Stimulated activated naive CD8-positive, alpha-beta T cell treated with anti-CD3 and anti-CD28 coated beads, Interleukin-15, Interleukin-2, amounts not matched to agents 100 U/mL and 50 U/mL, for 24 hours (primary cell): ENCODE measurements at regions not wholly inside any gene's neighbourhood (a gene's known extent, or its start where the extent isn't known, plus 50 kb on each side); places are given as distances from the start of the nearest gene placed in this dataset.
"Not testable (repeated sequence)": the region's sequence is repeated elsewhere in the genome, so short reads cannot be mapped to it uniquely, and the experiment has no call there.

Experiments
- ATAC-seq: fragments of 150-1000 bp; cut with Tn5 transposase; one replicate; pipeline ENCODE4 v1.10.0; 2021
- DNase-seq: peaks from one replicate; pipeline ENCODE4 v3.0.0; 2021

DNA sequence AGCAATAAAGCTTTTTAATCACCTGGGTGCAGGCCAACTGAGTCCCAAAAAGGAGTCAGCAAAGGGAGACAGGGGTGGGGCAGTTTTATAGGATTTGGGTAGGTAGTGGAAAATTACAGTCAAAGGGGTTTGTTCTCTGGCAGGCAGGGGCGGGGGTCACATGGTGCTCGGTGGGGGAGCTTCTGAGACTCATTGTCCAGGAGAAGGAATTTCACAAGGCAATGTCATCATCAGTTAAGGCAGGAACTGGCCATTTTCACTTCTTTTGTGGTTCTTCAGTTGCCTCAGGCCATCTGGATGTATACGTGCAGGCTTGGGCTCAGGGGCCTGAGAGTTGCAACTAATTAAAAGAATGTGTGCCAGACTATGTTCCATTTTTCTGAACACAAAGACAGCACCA, 147.5 kb upstream of the SCN7A start:
- not testable (repeated sequence) for DNase-seq, ATAC-seq

- ATAC-seq = no peak
- DNase-seq = no peak
Observed at GRCh38 chr2:166637051-166637450, 143.0 kb upstream of the SCN7A start.

- ATAC-seq (no peak), DNase-seq (no peak)
Observed at GRCh38 chr2:166634706-166635105, 140.7 kb upstream of the SCN7A start.

GRCh38 chr2:166632616-166633015, 138.6 kb upstream of the SCN7A start:
- ATAC-seq (no peak), DNase-seq (no peak)

- no peak for DNase-seq
- no peak for ATAC-seq
Observed at GRCh38 chr2:166628478-166629136, 134.6 kb upstream of the SCN7A start.

DNA sequence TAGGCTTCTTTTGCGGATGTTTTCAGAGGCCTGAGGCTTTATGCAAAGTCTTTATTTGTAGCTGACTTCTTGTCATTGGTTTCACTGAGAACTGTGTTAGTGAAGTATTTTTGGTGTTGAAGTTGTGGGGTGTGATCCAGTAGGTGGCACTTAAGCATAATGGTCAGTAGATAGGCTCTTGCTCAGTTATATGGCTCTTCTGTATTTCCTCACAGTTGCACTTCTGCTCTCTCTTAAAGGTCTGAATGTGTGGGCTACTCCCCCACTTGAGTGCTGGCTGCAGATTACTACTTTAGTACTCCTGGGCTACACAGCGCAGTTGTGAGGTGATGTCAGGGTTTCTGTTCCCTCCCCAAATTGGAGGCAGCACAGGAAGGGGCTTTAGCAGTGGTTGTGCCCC, 133.8 kb upstream of the SCN7A start:
- ATAC-seq (no peak), DNase-seq (no peak)

GRCh38 chr2:166625670-166626069, 131.6 kb upstream of the SCN7A start:
- DNase-seq (no peak), ATAC-seq (no peak)

DNA sequence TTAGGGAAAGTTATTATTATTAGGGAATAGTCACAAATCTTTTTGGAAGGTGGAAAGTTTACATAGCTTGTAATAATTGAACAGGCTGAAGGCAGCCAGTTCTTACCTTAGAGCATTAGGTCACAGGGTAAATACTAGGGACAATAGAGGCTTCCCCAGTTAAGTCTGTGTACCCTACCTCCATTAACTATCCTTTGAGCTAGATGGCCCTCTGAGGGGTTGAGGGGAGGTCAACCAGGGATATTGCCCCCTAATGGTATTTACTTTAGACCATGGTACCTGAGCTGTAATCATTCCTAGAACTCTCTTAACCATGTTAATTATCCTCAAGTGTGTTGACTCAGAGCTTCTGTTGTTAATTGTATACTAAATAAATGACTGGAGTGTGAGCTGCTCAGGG, 120.5 kb upstream of the SCN7A start:
- DNase-seq (no peak), ATAC-seq (no peak)

GRCh38 chr2:166614029-166614428, 120.0 kb upstream of the SCN7A start:
- ATAC-seq (no peak), DNase-seq (no peak)

DNA sequence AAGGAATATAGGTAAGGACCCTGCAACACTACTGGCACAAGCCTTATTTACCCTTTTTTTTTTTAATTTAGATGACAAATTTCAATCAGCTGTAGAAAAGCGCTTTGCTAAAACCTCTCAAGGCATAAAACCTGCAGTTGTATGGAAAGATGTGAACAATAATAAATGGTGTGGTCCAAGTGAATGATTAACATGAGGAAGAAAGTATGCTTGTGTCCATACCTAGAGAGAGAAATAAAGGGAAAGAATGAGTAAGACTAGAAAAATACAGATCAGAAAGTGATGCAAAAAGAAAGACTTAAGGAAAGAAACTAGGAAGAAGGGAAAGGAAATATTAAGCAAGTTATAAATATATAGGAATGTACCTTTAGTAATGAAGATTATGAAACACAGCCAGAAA, 119.2 kb upstream of the SCN7A start:
- ATAC-seq = no peak

GRCh38 chr2:166612214-166612613, 118.2 kb upstream of the SCN7A start:
- DNase-seq (no peak), ATAC-seq (no peak)

More for the DNA sequence above, 119.2 kb upstream of the SCN7A start:
- no peak for DNase-seq

- no peak for ATAC-seq
Observed at GRCh38 chr2:166610913-166611305, 116.9 kb upstream of the SCN7A start.

GRCh38 chr2:166610180-166610912, 116.3 kb upstream of the SCN7A start:
- DNase-seq = peak; percentile 14
- peak; percentile 55 for ATAC-seq

More at GRCh38 chr2:166610913-166611305, 116.9 kb upstream of the SCN7A start:
- DNase-seq = no peak

- ATAC-seq = no peak
- DNase-seq = no peak
Observed at GRCh38 chr2:166609183-166609959, 115.3 kb upstream of the SCN7A start.

DNA sequence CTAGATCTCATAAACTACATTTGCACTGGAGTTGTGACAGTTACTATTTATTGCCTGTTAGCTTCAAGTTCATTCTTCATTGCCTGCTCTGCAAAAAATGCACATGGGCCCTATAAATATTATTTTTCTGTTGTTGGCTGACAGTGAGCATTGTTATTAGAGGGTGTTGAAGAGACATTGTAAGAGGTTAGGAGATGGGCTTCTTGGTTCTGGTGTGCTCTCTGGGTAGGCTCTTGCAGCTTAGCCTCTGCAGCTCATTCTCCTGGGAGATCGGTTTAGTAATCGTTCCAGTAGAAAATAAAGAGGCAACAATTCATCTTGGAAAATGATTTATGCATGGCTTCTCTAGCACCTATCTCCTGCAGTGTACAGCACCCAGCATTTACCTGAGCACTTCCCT, 113.8 kb upstream of the SCN7A start:
- ATAC-seq = no peak
- DNase-seq = no peak

GRCh38 chr2:166593403-166593802, 99.4 kb upstream of the SCN7A start:
- ATAC-seq = no peak
- no peak for DNase-seq

DNA sequence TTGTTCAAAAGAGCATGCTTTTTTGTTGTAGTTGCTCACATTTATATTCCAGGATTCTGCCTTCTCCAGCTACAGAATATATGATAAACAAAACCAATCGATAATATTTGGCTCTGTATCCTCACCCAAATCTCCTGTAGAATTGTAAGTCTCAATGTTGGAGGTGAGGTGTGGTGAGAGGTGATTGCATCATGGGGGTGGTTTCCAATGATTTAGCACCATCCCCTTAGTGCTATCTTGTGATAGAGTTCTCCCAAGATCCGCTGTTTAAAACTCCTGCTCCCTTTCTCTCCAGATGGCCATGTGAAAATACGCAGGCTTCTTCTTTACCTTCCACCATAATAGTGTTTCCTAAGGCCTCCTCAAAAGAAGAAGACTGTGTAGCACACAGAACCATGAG, 98.7 kb upstream of the SCN7A start:
- DNase-seq = no peak

DNA sequence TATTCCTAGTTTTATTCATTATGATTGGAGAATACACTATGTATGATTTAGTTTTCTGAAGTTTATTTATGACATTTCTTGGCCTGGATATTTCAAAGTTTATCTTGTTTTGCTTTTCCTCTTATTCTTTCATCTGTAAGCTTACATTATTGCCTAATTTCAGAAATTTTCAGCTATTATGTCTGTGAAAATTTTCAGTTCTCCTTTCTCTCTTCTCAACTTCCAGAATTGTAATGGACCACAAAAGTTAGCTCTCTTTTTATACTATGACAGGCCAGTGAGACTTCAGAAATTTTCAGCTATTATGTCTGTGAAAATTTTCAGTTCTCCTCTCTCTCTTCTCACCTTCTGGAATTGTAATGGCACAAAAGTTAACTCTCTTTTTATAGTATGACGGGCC, 97.2 kb upstream of the SCN7A start:
- no peak for DNase-seq
- ATAC-seq = no peak

More for the DNA sequence above, 98.7 kb upstream of the SCN7A start:
- no peak for ATAC-seq

- no peak for DNase-seq
- no peak for ATAC-seq
Observed at GRCh38 chr2:166573391-166573790, 79.3 kb upstream of the SCN7A start.

DNA sequence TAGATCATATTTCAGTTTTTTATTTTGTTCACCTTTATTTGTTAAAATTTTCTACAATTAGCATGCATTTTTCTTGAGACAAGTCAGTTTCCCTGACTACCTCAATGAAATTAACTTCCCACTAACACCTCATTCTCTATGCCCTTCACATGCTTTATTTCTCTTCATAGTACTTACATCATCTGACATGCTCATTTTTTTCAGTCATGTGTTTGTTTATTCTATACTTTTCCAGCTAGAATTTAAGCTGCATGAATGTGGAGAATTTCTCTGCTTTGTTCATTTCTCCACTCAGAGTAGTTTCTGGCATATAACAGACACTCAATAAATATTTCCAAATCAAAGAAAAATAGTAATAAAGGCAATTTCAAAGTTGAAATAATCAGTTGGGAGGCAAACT, 78.9 kb upstream of the SCN7A start:
- no peak for ATAC-seq
- DNase-seq = no peak

- no peak for DNase-seq
- no peak for ATAC-seq
Observed at GRCh38 chr2:166568409-166568808, 74.4 kb upstream of the SCN7A start.

DNA sequence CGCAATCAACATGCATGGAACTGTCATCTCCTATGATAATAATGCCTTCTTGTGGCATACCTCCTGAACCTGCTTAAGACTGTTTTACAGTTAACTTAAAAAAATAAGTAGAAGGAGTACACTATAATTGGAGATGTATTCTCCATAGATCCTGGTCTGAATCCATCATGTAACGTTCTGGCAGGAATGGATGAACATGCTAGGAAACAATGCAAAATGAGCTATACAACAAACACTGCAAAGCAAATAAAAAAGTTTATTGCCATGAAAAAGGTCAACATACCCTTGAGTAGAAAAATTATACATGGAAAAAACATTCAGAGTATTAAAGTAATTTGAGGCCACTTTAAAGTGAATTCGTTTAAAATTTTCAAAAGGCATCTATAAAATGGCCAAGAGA, 71.5 kb upstream of the SCN7A start:
- DNase-seq (no peak), ATAC-seq (no peak)

- DNase-seq (no peak), ATAC-seq (no peak)
Observed at GRCh38 chr2:166563894-166564293, 69.8 kb upstream of the SCN7A start.
